Gastrocnemius medialis (tissue), 4 donors: ENCODE measurements at regions not wholly inside any gene's neighbourhood (a gene's known extent, or its start where the extent isn't known, plus 50 kb on each side); places are given as distances from the start of the nearest gene placed in this dataset.

Experiments used
- CTCF ChIP-seq, 5 experiments: fragments of 450-650 bp in 3 of 5; fragments of 200-600 bp in 2 of 5; sonication (generic) in 2 of 5; IDR thresholded peaks in 4 of 5; conservative IDR thresholded peaks in 1 of 5; 1 replicate in 4 of 5; 2 replicates in 1 of 5; pipeline ENCODE4 v1.5.1; 2016 to 2019; ENCODE audit warnings: antibody characterized with exemption in 5 of 5, mild to moderate bottlenecking in 3 of 5, moderate library complexity in 3 of 5
- POLR2A ChIP-seq, 2 donors: fragments of 450-650 bp; IDR thresholded peaks; one replicate each; pipeline ENCODE4 v1.6.1; 2017; ENCODE audit warnings: antibody characterized with exemption in 2 of 2, mild to moderate bottlenecking in 2 of 2, moderate library complexity in 2 of 2

- no peak for TF ChIP-seq CTCF (IDR thresholded peaks at IDR 0.05 in 4 of 5, conservative IDR thresholded peaks at IDR 0.05 in 1 of 5)
- TF ChIP-seq POLR2A (IDR thresholded peaks at IDR 0.05): no peak
Measured at GRCh38 chr1:188620236-188620635, 1791.5 kb downstream of the PLA2G4A start.
